ENCODE measurements at regions not wholly inside any gene's neighbourhood (a gene's known extent, or its start where the extent isn't known, plus 50 kb on each side); places are given as distances from the start of the nearest gene placed in this dataset.

DNA sequence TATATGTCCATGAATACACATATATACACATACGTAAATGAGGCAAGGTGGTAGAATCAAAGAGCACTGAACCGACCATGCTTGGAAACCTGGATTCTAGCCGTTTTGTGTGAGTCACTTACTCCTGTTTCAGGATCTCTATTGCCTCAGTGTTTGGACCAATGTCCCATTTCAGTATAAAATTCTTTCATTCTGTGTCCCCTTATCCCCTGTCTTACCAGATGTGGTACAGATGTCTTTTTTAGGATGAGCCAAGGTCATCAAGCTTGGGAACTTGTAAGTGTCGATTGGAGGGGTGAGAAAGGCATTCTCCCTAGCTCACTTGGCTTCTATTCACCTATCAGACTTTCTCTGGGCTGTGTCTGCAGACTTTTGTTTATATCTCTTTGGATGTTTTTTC is 139.9 kb upstream of the CHL1 start:
- no peak for TF ChIP-seq ZBTB7A (IDR thresholded peaks at IDR 0.05; ENCODE audit: low read depth)
- no peak for TF ChIP-seq TCF12 (IDR thresholded peaks at IDR 0.05; ENCODE audit: low read depth)
- no peak for TF ChIP-seq YY1 (IDR thresholded peaks at IDR 0.05; ENCODE audit: low read depth)
- no peak for TF ChIP-seq EP300 (IDR thresholded peaks at IDR 0.05; ENCODE audit: borderline replicate concordance)
- no peak for TF ChIP-seq TAF1 (IDR thresholded peaks at IDR 0.05; ENCODE audit: low read depth)
- no peak for TF ChIP-seq CREB1 (IDR thresholded peaks at IDR 0.05; ENCODE audit: low read depth)
- no peak for TF ChIP-seq EGR1 (IDR thresholded peaks at IDR 0.05)
- TF ChIP-seq REST (IDR thresholded peaks at IDR 0.05; ENCODE audit: low read depth): no peak
- no peak for TF ChIP-seq MAX (IDR thresholded peaks at IDR 0.05)
- TF ChIP-seq, protein P1, sequence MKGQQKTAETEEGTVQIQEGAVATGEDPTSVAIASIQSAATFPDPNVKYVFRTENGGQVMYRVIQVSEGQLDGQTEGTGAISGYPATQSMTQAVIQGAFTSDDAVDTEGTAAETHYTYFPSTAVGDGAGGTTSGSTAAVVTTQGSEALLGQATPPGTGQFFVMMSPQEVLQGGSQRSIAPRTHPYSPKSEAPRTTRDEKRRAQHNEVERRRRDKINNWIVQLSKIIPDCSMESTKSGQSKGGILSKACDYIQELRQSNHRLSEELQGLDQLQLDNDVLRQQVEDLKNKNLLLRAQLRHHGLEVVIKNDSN (IDR thresholded peaks at IDR 0.05): no peak
- TF ChIP-seq TEAD4 (IDR thresholded peaks at IDR 0.05): no peak
- no peak for TF ChIP-seq RAD21 (IDR thresholded peaks at IDR 0.05; ENCODE audit: low read depth)
- no peak for TF ChIP-seq FOXM1 (IDR thresholded peaks at IDR 0.05; ENCODE audit: borderline replicate concordance, low read depth)
- TF ChIP-seq NFIC (IDR thresholded peaks at IDR 0.05): no peak
- no peak for TF ChIP-seq CEBPB (IDR thresholded peaks at IDR 0.05)

DNA sequence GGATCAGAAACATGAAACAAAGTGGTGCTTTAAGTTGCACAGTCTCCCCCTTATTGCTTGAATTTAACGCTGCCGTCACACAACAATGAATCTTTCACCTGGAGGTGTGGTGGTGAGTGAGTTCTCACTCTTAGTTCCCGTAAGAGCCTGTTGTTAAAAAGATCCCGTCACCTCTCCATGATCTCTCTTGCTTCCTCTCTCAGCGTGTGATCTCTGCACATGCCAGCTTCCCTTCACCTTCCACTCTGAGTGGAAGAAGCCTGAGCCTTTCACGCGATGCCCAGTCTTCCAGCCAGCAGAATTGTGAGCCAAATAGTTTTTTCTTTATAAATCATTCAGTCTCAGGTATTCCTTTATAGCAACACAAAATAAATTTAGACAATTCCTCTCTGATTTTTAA is 136.7 kb upstream of the CHL1 start:
- TF ChIP-seq REST (IDR thresholded peaks at IDR 0.05; ENCODE audit: low read depth): no peak
- no peak for TF ChIP-seq RAD21 (IDR thresholded peaks at IDR 0.05; ENCODE audit: low read depth)
- TF ChIP-seq, protein P1 (IDR thresholded peaks at IDR 0.05): no peak
- no peak for TF ChIP-seq TAF1 (IDR thresholded peaks at IDR 0.05; ENCODE audit: low read depth)
- TF ChIP-seq EGR1 (IDR thresholded peaks at IDR 0.05): no peak
- no peak for TF ChIP-seq NFIC (IDR thresholded peaks at IDR 0.05)
- TF ChIP-seq FOXM1 (IDR thresholded peaks at IDR 0.05; ENCODE audit: borderline replicate concordance, low read depth): no peak
- no peak for TF ChIP-seq ZBTB7A (IDR thresholded peaks at IDR 0.05; ENCODE audit: low read depth)
- no peak for TF ChIP-seq CEBPB (IDR thresholded peaks at IDR 0.05)
- no peak for TF ChIP-seq TCF12 (IDR thresholded peaks at IDR 0.05; ENCODE audit: low read depth)
- no peak for TF ChIP-seq EP300 (IDR thresholded peaks at IDR 0.05; ENCODE audit: borderline replicate concordance)

DNA sequence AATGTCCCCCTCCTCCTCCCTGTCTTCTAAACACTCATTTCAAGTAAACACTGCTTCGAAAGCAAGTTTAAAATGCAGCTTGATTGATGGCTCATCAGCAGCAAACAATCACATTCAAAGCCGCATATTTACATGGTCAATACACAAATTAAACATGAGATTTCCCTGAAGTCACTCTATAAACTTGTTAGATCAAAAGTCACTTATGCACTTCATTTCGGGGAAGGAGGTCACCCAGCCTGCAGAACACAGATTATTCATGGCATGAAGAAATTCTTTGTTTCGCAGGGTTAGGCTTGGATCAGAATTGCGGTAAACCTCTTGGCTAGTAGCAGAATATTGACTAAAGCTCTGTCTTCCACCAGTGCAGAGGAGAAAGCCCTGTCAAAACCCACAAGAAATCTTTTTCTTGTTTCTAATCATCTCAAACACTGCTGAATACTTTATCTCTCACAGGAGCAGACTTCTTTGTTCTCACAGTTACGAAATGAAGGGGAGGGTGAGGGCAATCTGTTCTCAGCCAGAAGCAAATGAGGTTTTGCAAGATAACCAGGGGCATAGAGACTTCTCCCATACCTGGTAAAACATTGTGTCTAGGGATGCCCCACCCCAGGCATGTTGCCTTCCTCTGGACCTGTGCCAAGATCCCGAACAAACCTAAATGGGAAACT is 133.3 kb upstream of the CHL1 start:
- TF ChIP-seq TAF1 (IDR thresholded peaks at IDR 0.05; ENCODE audit: low read depth) (no peak), TCF12 (IDR thresholded peaks at IDR 0.05; ENCODE audit: low read depth) (no peak), MAX (IDR thresholded peaks at IDR 0.05) (no peak), NFIC (IDR thresholded peaks at IDR 0.05) (no peak), EGR1 (IDR thresholded peaks at IDR 0.05) (no peak), FOXM1 (IDR thresholded peaks at IDR 0.05; ENCODE audit: borderline replicate concordance, low read depth) (no peak), TEAD4 (IDR thresholded peaks at IDR 0.05) (no peak), CREB1 (IDR thresholded peaks at IDR 0.05; ENCODE audit: low read depth) (no peak), RAD21 (IDR thresholded peaks at IDR 0.05; ENCODE audit: low read depth) (no peak), CEBPB (IDR thresholded peaks at IDR 0.05) (no peak), EP300 (IDR thresholded peaks at IDR 0.05; ENCODE audit: borderline replicate concordance) (no peak), REST (IDR thresholded peaks at IDR 0.05; ENCODE audit: low read depth) (no peak), ZBTB7A (IDR thresholded peaks at IDR 0.05; ENCODE audit: low read depth) (no peak), YY1 (IDR thresholded peaks at IDR 0.05; ENCODE audit: low read depth) (no peak)
- TF ChIP-seq, protein P1 (IDR thresholded peaks at IDR 0.05): no peak

Measured in Ishikawa (cell line).